Stimulated activated CD8-positive, alpha-beta memory T cell treated with anti-CD3 and anti-CD28 coated beads, Interleukin-15, amount 100 ng/mL, for 48 hours (primary cell): ENCODE measurements at regions not wholly inside any gene's neighbourhood (a gene's known extent, or its start where the extent isn't known, plus 50 kb on each side); places are given as distances from the start of the nearest gene placed in this dataset.

Experiments
- DNase-seq, 2 donors: peaks; one replicate each; pipeline ENCODE4 v3.0.0-alpha.2; 2020; ENCODE audit warnings: low read depth in 2 of 2

DNA sequence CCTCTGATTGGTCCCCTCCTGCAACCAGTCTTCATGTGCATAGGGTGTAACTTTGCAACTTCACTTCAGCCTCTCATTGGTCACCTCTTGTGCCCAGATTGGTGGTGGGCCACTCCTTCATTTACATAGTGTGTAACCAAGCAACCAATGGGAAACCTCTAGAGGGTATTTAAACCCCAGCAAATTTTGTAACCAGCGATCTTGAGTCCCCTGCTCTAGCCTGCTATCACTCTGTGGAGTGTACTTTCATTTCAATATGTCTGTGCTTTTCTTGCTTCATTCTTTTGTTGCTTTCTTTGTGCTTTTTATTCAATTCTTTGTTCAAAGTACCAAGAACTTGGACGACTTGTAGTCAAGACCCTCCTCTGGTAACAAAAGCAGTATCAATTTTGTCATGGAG, 1336.9 kb upstream of the SPRY2 start:
- no peak for DNase-seq

DNA sequence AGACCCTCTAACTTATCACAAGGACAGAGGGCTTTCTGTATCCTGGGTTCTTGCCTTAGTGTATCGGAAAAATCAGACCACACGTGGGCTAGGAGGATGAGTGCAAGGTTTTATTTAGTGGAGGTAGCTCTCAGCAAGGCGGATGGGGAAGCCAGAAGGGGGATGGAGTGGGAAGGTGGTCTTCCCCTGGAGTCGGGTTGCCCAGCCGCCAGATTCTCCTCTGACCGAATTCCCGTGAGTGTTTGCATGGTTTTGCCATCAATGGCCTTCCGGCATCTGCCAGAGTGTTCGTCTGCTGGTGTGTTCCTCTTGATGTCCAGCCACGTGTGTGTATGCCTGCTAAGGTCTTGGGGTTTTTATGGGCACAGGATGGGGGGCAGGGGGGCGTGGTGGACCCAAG, 1335.1 kb upstream of the SPRY2 start:
- no peak for DNase-seq

DNA sequence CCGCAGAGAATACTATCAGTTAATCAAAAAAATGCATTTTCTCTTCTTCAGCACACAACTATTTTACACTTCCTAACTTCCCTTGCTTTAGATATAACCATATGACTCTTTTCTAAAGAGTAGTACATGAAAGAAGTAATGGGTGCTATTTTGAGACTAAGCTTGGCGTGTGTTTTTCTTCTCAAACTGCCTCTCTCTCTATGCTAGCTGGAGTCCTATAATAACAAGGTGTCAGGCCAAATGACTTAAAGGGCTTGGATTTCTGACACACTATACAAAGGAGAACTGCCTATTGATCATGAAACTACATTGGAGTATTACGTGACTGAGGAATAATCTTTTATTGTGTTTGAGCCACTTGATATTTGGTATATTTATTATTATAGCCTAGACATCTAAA, 1330.1 kb upstream of the SPRY2 start:
- DNase-seq, result no peak

DNA sequence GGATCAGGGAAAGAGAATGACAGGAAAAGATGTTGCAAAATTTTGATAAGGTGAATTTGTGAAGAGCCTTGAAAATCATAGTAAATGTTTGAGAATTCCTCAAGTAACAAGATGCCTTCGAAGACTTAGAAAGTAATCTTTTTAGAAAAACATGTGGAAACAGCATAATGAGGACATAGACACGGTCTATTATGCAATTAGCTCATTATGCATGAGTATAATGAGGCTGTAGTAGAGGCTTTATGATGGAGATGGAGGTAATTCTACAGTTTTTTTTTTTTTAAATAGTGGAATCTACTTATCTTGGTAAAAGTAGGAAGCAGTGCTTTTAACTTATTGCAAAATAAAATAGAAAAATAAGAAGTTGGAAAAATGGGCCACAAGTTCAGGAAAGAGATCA, 1329.1 kb upstream of the SPRY2 start:
- DNase-seq, result no peak

DNA sequence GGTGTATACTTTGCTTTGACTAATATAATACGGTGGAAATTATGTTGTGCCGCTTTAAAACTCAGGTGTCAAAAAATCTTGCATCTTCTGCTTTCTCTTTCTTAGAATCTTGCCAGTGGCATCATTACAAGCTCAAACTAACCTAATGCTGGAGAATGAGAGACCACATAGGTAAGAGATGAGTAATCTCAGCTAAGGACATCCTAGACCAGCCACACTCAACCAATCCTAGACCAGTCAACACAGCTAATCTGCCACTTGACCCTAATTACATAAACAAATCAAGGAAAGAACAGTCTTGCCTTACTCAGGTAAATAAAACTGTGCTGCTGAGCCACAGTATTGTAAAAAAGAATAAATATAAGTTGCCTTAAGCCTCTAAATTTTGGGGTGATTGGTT, 1323.9 kb upstream of the SPRY2 start:
- no peak for DNase-seq

DNA sequence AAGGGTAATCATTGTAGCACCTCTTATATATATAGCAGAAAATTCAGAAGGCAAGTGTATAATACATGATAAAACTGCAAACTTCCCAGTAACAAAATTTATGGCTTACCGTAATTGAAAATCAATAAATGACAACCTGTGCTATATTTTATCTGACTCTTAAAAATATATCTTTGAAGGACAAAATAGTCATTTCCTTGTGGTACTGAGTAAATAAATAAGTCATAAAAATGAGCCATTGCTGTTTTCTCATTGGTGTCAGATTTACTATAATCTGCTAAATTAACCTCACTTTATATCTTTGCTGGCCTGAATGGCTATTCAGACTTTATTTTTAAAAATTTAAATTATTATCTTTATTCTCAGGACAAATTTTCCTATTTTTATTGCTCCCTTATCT, 1319.1 kb upstream of the SPRY2 start:
- no peak for DNase-seq

DNA sequence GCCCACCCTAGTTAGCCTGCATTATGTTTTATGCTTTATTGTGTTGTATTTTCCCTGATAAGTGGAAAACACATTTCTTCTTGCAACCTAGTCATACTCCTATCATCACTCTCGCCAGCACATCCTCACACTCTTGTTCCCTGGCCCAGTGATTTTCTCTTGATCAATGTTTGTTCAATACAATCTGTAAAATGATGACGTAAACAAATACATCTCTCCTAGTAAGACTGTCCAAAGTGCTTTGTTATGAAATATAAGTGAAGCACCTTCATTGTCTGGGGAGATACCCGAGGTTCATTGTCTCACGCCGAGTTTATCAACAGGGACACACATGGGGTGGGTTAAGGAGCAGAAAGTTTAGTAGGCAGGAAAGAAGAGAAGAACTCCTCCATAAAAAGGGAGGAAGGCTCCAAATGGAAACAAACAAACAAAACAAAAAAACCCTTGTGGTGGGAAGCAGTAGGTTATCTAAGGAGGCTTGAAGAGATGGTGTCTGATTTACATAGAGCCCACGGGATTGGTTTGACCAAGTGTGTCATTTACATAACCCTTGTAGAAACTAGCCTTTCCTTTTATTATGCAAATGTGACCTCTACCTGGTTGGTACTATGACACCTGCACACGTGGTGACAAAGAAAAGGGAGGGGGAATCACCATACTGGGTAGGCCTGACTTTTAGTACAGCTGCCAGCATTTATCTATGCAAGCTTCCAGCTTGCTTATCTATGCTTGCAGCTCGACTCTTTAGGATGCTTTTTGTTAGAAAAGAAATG, 1317.9 kb upstream of the SPRY2 start:
- DNase-seq, result no peak

DNA sequence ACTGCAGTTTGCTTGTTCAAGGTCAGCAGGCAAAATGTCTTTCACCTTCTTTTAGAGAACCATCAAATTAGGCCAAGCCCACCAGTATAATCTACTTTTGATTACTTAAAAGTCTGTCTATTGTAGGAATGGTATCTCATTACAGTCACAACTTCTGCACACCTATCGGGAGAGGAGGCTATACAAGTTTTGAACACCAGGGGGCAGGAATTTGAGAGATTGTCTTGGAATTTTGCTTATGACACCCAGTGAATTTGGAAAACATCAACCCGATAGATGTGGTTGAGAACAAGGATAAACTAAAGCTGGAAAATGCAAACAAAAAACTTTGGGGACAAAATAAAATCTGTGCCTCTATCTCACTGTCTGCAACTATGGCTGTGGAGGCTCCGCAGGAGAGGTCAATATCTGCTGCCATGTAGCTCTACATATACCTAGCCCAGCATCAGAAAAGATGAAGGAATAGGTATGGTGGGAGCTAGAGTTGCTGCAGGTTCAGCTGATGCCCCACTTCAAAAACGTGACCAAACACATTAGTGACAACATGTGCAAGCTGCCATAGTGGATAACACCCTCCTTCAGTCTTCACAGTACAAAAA, 1299.2 kb upstream of the SPRY2 start:
- no peak for DNase-seq

DNA sequence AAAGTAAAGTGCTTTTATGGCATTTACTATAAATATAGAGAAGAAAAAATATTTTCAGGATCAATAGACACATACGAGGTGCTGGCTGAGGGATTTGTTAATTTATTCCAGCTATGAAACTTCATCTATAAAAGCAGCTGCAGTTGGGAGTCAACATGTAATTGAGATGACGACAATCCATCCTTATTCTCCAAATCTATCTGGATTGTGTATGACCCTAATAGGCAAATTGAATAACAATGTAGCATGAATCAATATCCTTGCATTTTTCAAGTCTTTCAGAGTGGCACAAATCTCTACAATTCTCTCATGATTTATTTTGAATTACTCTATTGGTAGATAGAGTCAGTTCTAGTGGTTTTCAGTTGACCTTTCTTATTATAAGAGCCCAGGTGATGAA, 1296.5 kb upstream of the SPRY2 start:
- no peak for DNase-seq

DNA sequence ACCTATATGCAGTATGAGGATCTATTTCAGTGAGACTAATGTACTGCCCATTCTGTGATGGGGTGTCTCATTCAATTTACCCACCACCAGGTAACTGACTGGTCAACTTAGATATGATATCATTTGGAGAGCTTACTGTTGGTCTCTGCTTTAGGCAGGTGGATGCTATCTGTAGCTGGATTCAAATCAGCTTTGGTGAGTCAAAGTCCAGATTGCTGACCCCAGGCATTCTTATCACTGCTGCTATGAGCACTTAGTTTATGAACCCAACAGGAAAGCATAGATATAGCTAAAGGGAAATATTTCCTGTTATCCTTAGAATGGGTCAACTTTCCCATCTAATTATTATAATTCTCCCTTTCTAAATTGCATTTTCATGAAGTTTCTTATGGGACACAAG, 1295.2 kb upstream of the SPRY2 start:
- DNase-seq, result no peak

DNA sequence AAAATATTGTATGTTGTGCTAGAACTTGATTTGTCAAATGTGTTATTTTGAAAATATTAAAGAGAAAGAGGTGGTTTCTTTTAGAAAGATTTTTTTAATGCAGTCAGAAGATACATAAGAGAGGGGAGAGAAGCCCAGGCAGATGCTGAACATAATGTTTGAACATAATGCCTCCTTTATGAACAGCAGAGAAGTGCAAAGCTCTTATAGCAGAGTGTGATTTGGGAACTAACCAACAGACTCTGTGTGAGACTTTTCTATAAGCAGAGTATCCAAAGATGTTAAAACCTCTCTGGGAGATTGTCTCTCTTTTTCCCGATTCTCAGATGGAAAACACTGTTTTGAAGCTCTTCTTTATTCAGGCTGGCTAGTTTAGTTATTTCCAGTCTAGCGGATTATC, 1274.1 kb upstream of the SPRY2 start:
- no peak for DNase-seq

DNA sequence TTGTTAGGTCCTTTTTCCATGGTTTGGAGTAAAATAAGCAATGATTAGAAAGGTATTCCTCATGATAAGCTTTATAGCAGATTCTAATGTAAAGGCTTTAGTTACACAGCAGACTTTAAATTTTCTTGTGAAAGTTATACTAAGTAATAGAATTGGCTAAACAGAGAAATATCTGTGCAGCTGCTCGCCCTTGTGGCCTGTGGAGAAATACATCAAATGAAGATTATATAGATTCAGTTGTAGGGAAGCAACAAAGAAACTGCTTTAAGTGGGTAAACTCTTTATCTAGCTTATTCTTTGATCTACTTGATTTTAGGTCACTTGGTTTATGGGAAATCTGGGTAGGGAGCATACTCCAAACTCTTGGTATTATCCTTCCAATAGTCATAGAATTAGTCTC, 1269.7 kb upstream of the SPRY2 start:
- no peak for DNase-seq

DNA sequence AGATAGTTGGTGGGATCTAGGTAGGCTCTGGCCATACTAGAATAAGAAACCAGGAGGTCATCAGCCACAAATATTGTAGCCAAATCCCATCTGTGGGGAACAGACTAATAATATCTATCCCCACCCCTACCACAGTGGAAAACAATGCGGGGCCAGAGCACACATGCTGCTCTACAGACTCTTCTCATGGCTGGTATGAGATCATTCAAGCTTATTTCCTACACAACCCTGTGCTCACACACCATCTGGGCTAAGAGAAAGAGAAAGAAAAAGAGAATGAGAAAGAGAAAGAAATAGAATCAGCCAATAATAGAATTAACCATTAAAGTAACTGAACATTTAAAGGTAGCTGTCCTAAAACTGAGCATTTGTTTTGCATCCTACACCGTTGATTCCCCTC, 1268.4 kb upstream of the SPRY2 start:
- DNase-seq, result no peak

DNA sequence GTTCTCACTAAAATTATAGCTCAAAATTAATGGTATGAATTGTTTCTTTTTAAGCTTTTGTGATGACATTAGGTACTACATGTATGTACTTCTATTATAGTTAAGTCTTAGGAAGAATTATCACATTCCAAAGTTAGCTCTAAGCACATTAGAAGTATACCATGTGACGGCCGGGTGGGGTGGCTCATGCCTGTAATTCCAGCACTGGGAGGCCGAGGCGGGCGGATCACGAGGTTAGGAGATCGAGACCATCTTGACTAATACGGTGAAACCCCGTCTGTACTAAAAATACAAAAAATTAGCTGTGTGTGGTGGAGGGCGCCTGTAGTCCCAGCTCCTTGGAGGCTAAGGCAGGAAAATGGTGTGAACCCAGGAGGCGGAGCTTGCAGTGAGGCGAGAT, 1265.1 kb upstream of the SPRY2 start:
- DNase-seq, result no peak

DNA sequence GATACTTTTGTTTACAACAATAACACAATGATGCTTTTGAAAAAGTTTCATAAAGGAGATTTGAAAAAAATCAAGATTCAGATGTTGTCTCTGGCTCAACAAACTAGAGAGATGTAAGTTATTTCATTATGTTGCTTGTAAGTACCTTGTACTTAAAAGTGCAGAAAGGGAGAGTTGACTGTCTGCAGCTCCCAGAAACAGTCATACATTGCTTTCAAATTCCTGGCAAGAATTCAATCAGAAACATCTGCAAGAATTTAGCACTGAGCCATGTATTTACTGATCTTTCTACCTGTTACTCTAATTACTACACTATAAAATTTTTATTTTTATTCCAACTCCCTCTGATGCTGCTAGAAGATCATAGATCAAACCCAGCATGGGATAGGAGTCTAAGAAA, 1261.3 kb upstream of the SPRY2 start:
- no peak for DNase-seq

DNA sequence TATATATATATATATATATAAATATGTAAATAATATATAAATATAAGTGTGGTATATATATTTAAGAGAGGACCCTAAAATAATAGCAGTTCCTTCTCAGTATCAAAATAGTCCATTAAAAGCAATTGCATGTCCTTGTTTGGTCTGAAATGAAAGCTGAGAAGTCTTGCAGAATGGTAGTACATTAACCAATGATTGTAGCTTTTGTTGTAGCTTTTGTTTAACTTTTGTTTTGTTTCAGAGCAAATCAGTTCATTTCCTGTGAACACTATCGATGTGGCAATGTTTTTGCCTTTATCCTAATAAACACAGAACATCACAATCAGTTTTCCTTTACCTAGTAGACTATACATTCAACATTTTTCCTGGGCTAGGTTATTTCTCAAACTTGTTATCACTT, 1256.2 kb upstream of the SPRY2 start:
- no peak for DNase-seq

DNA sequence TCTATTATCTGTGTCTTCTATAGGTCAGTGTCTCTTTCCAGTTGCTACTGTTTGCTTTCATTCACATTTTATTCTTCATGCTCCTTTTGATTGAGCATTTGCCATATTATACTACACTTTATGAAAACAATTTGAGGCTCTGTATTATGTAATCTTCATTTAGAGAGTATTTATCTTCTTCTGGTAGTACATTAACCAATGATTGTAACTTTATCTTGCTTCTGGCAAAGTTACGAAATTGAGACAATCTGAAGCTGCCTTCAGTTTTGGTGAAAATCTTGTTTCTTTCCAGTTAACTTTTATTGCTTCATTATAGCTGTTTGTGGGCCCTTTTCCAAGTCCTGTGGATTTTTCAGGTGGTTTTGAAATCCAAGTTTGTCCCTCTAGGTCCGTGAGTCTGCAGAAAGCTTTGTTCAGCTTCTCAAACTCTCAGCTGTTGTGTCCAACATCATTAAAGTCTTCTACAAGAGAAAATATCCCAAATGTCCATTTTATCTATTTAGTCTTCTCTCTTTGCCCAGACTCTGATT, 1255.4 kb upstream of the SPRY2 start:
- DNase-seq, result no peak

DNA sequence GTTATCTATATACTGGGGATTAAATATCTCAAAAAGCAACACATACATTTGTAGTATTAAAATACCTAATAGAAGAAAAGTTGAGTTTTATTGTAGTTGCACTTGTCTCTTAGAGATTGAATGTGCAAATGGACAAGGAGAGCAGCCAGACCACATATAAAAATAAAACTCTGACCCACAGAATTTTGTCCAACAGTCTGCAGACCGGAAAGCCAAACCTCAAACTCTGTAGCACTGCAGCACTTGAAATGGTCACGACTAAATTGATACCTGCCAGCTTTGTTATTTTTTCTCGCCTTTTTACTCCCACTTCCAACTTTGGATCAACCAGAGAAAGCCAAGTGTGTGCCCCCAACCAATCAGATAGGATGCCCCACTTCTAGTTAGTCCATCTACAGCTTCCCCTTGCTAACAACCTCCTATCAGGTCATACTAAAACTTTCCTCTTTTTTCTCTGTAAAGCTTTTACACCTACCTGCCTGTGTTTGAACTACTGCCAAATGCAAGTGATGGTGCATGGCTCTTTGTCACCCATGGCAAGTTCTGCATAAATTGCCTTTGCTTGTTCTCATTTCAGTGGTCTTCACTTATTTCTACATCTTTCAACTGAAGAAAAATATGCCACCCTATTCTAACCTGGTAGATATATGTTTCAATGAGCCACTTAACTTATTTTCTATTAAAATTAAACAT, 1250.7 kb upstream of the SPRY2 start:
- DNase-seq, result no peak

DNA sequence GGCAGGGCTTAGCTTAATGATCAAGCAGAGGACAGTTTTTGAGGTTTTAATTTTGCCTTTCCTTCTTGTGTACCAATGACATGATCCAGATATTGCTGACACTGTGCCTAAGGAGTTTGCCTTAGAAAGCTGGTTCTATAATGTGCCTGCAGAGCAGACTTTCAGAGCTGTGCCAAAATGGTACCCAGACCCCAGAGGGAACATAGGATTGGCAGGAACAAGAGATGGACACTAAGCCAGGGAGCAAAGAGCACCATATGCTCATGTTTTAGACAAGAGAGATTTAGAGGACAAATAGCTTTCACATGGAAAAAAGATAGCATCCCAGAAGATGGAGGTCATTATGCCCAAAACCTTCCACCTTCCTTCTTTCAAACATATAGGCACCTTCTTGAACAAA, 1241.5 kb upstream of the SPRY2 start:
- no peak for DNase-seq

DNA sequence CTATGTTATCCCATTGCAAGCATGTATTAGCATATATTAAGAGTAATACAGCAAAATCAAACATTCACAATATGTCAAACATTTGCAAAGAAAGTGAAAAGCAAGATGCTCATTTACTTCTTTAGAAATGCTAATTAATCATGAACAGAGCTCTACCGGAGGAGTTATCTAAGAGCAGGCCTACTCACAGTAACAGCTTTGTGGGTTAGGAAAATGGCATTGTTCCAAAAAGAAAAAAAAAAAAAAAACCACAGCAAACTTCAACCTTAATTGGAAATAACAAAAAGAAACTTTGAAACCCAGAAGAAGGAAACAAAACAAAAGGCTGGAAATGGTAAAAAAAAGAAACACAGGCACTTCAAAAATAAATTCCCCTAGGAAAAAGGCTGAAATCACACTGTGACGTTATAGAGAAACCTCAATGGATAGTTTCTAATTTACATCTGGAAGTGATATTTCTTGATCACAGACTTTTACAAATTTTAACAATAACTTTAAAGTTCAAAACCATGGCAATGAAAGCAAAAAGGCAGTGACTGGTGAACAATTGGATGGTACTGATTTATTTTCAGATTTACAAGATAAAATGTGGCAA, 1236.8 kb upstream of the SPRY2 start:
- DNase-seq, result no peak

DNA sequence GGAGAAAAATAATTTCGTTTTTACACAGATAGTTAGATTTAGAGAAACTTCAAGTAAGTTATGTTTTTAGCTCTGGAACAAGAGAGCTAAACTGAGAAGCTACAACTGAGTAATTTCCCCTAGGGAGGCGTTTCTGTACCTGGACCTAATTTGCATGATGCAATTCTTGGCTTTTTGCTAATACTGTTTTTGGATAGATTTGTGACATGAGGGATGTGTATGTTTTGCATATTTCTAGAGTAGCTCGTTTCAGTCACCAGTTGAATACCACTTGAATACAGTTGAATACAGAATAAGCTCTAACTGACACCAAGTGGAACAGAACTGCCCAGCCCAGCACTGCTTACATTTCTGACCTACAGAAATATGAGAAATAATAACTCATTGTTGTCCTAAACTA, 1227.9 kb upstream of the SPRY2 start:
- DNase-seq, result no peak

DNA sequence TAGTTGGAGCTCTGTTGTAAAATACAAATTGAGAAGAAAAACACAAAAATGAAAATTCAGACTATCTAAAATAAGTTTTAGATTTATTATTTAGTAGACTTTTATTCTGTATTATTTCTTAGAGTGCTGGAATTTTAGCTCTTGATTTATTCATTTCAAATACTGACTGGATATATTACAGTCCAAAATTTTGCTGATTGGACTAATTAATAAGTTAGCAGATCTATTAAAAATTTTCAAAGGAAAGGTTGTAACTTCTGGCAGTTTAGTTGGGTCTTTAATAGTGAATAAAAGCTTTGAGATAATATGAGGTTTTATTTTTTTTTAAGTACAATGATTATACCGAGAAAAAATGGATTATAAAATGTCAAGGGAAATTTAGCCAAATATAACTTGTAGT, 1224.9 kb upstream of the SPRY2 start:
- DNase-seq, result no peak

DNA sequence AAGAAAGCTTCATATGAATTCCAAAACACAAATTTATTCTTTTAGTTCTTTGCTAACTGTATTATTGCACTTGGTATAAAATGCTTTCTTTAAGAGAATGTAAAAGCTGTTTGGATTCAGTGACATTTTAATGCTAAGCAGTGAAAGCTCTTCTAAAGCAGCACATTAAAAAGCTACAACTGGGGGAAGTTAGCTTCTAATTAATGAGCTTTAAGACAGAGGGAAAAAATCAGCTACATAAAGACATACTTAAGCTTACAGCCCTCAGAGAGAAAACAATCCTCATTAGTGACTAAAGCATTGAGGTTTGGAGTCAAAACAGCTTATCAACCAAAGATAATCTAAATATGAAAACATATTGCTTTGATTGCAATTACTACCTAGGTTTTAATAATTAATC, 1222.2 kb upstream of the SPRY2 start:
- no peak for DNase-seq
